D721Med (cell line): ENCODE measurements at regions not wholly inside any gene's neighbourhood (a gene's known extent, or its start where the extent isn't known, plus 50 kb on each side); places are given as distances from the start of the nearest gene placed in this dataset.

ENCODE experiments used
- DNase-seq: peaks from one replicate; pipeline ENCODE4 v3.0.0; 2011; ENCODE audit warnings: low spot score; ENCODE audit not compliant: insufficient read length
- FAIRE-seq: peaks from 2 replicates; lab custom pipeline; 2011; peaks lifted over from hg19 to GRCh38; lab: Jason Lieb, UNC
- TF ChIP-seq, protein P1 (sequence below): IDR thresholded peaks from 2 replicates; pipeline ENCODE4 v1.5.1; 2012; ENCODE audit warnings: mild to moderate bottlenecking, control low read depth; ENCODE audit not compliant: insufficient read depth; ENCODE audit errors: missing control alignments

- TF ChIP-seq, protein P1, sequence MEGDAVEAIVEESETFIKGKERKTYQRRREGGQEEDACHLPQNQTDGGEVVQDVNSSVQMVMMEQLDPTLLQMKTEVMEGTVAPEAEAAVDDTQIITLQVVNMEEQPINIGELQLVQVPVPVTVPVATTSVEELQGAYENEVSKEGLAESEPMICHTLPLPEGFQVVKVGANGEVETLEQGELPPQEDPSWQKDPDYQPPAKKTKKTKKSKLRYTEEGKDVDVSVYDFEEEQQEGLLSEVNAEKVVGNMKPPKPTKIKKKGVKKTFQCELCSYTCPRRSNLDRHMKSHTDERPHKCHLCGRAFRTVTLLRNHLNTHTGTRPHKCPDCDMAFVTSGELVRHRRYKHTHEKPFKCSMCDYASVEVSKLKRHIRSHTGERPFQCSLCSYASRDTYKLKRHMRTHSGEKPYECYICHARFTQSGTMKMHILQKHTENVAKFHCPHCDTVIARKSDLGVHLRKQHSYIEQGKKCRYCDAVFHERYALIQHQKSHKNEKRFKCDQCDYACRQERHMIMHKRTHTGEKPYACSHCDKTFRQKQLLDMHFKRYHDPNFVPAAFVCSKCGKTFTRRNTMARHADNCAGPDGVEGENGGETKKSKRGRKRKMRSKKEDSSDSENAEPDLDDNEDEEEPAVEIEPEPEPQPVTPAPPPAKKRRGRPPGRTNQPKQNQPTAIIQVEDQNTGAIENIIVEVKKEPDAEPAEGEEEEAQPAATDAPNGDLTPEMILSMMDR = no peak
- FAIRE-seq (no peak), DNase-seq (no peak)
Measured at GRCh38 chr12:33323823-33324222, 115.8 kb downstream of the SYT10 start.

DNA sequence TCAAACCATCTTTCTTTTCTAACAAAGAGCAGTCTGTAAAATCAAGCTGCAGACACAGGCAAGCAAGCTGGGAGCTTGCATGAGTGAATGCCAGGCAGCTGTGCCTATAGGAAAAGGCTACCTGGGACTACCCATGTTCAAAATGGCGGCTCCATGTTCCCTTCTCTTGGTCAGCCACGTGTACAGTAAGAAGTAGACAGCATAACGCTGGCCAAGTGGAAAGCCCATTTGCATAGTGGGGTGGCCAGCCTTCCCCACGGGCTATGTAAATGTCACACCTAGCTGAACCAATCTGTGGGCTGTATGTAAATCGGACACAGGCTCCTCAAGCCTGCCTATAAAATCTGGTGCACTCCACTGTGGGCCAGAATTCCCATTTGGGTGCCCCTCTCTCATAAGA lies 117.1 kb downstream of the SYT10 start:
- FAIRE-seq = no peak
- TF ChIP-seq, protein P1 = no peak
- DNase-seq = no peak

DNA sequence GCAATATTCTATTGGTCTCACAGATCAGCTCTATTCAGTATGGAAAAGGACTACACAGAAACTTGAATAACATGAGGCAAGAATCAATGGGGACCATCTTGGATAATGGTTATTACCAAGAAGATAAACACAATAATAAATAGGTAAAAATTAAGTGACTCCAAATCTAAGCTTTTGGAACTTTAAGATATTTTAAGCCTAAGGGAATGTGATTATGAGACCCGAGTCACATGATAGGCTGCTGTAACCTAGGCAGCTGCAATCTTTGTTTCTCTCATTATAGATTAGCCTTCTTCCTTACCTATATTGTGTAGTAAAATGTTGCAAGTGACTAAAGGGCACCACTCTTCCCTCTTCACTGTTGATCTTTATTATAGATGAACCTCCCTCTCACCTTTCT lies 121.9 kb downstream of the SYT10 start:
- no peak for FAIRE-seq
- DNase-seq = no peak
- TF ChIP-seq, protein P1 = no peak

- TF ChIP-seq, protein P1 = no peak
- DNase-seq (no peak), FAIRE-seq (no peak)
Measured at GRCh38 chr12:33314223-33314622, 125.4 kb downstream of the SYT10 start.

DNA sequence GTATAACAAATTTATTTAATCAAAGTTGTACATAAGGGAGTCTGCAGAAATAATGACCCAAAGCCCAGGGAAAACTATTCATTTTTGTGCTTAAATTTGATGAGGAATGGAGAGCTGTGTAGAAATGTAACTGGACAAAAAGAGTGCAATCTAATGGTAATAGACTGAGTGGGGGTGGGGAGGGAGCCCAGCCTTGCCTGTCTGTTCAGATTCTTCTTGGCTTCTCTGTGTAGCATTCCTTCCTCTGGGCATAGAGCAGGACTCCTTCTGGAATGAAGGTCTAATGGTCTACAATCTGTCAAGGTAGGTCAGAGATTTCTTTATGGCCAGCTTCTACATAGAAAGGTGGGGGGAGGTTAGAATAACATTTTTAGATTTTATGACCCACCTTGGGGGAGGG lies 126.1 kb downstream of the SYT10 start:
- FAIRE-seq (no peak), DNase-seq (no peak)
- TF ChIP-seq, protein P1 = no peak

DNA sequence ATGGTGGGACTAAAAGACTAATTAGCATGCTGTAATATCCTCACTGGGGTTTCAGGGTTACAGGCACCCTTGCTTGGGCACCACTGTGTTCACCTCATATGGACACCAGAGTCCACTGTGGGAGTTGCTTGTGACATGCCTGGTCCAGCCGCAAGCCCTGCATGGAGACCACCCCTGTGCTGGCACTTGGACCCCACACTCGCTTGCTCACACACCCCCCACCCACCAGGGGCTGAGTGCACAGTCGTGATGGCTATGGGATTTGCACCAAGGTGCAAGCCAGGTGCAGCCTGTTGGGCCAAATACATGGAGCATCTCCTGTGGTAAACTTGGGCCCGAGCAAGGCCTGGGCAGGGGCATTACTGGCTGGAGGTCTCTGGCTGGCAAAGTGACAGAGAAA lies 129.1 kb downstream of the SYT10 start:
- no peak for DNase-seq
- TF ChIP-seq, protein P1 = no peak
- no peak for FAIRE-seq

DNA sequence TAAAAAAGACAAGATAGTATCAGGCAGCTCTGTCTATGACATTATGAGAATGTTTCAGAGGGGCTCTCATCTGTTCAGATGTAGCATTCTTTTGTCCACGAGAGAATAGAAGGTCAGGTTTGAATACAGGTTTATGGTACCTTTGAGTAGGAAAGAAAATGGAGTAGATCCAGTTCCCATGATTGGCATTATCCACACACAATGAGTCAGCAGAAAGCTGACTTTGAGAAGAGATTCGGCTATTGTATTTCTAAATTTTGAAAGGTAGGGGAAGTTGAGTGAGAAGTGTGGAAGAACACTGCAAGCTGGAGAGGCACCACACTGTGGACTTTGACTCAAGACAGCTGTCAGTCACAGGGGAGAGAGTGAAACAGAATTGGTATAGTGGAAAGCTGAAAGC lies 135.4 kb downstream of the SYT10 start:
- TF ChIP-seq, protein P1 = no peak
- FAIRE-seq = no peak
- no peak for DNase-seq
